Activated gamma-delta T cell treated with Interleukin-2 at 50 U/mL for 16 hours (primary cell): ENCODE measurements at regions not wholly inside any gene's neighbourhood (a gene's known extent, or its start where the extent isn't known, plus 50 kb on each side); places are given as distances from the start of the nearest gene placed in this dataset.
"Not testable (repeated sequence)": the region's sequence is repeated elsewhere in the genome, so short reads cannot be mapped to it uniquely, and the experiment has no call there.

Source experiments
- DNase-seq: peaks from one replicate; pipeline ENCODE4 v3.0.0-alpha.2; 2020

- DNase-seq = no peak
Observed at GRCh38 chr9:81424431-81424830, 264.9 kb downstream of the TLE1 start.

DNA sequence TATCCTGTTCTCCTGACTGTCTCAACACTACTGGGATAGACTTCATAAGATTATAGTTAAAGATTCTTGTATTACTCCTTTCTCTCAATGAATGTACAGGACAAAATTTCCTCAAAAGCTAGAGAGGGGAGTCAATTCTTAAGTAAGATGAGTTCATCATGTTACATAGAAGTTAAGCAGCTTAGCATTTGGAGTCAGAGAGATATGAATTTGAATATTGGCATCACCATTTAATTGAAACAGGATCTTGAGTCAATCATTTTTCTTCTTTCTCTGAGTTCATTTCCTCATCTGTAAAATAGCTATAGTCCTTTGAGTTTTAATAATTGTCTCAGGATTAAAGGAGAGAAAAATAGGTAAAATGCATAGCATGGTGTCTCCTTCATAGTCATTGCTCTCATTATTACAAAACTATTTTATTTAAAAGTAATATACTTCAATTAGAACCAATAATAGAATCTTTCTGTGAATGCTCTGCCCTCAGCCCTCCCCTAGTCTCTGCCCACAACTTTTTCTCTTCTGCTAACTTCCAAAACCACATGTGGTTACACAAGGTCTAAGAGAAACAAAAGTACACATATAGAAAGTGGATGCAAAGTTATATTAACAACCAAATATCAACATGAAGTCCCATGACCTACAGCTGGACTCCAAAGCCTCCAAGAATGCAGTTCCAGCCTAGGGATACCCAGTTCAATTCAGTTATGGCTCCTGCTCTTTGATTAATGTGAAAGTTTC, 265.6 kb downstream of the TLE1 start:
- no peak for DNase-seq

- not testable (repeated sequence) for DNase-seq
Observed at GRCh38 chr9:81421090-81421489, 268.3 kb downstream of the TLE1 start.

DNA sequence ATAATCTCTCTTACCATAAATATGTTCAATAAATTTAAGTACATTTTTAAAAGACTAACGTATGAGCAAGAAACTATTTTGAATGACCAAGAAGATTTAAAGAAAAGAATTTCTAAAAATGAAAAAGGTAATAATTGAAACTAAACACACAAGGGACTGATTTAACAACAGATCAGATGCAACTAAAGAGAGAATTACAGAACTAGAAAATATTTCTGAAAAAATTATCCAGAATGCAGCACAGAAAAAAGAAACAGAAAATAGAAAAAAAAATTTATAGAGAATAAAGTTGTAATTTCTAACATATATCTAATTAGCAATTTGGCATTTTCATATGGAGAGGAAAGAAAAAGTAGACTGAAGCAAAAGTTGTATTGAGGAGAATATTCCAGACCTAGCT, 269.3 kb downstream of the TLE1 start:
- no peak for DNase-seq

- no peak for DNase-seq
Observed at GRCh38 chr9:81417941-81418340, 271.4 kb downstream of the TLE1 start.

- no peak for DNase-seq
Observed at GRCh38 chr9:81417299-81417675, 272.1 kb downstream of the TLE1 start.

DNA sequence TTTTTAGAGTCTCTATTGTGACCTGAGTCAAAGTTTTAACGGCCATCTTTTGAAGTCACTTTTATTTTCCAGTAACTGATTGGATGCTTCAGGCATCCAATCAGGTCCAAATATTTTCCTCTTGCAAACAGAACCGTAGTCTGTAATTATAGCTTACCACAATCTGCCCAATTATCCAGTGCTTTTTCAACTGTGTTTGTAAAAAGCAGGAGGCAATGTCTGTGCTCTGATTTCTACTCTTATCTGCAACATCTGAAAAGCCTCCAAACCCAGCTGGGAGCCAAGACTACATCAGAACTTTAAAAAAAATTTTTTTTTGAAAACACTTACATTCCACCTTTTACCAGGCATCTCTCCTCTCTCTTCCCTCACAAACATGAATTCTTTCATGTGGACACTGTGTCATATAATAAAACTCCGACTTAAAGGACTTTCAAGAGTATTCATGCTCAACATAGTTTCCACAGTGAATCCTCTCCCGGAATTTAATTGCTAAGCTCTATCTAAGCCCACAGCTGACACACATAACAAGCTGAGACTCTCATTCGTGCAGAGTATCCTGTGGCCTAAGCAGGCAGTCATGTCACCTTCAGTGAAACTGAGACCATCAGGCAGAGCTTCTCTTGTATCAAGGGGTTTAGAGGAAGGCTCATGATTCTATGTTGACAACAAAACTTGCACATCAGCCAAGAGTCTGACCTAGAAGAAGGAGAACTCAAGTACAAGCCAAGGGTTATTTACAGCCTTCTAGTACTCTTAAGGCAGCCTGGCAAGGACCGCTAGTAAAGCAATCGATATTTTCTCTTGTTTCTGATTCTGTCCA, 272.7 kb downstream of the TLE1 start:
- DNase-seq = no peak

GRCh38 chr9:81414836-81415235, 274.5 kb downstream of the TLE1 start:
- DNase-seq = no peak

GRCh38 chr9:81411961-81412360, 277.4 kb downstream of the TLE1 start:
- no peak for DNase-seq

DNA sequence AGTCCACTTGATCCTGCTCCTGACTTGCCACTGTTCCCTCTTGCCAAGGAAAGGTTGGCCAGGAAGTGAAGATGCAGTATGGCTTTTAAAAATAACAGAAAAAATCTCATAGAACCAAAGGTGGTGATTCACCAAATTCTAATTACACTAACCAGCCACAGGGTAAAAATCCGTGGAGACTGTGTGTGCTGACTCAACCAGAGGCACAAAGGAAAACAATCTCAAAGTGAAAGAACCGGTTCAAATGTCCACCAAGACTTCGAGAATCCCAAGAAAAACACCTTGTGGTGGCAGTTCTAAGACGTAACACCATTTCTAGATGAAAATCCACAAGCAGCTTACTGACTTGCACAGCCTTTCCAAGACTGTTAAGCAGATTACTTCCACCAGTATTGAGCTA, 279.1 kb downstream of the TLE1 start:
- DNase-seq = no peak

DNA sequence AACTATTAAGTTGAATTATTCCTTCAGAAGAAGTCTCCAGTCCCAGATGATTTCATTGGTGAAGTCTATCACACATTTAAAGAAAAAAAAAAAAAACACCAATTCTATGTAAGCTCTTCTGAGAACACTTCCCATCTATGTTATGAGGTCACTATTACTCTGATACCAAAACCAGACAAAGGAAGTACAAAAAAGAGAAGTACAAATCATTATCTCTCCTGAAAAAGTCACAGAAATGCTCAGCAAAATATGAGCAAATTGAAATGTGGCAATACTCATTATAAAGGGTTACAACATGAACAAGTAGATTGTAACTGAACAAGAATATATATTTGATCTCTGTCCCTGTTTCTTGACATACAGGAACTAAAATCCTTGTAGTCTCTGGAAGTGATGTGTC, 280.4 kb downstream of the TLE1 start:
- DNase-seq = no peak

DNA sequence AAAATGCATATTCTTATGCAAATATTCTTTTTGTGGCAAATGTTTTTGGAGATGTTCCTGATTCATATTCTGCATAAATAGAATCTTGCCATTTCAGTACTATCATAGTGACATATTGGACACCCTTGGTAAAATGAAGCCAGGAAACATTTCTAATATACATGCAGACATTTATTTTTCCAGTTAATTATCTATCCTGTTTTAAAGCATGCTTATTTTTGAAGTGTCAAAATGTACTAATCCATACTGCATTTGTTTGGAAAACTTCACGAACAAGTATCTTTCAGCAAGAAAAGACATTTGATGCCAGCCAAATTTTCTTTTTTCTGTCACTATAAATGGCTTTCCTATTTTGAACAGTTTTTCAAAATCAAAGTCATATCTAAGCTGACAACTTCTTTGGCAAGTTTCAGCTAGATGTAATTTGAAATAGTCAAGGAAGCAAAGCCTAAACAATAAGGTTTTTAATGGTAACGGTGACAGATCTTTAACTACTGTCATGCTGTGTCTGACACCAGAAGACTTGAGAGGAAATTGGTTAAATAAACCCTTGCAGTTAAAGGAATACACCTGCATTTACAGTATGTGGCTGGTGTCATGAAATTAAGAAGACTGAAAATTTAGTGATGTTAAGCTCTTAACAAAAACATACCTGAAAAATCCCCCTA, 284.3 kb downstream of the TLE1 start:
- no peak for DNase-seq

- DNase-seq = no peak
Observed at GRCh38 chr9:81397481-81398381, 291.6 kb downstream of the TLE1 start.

GRCh38 chr9:81396528-81396927, 292.8 kb downstream of the TLE1 start:
- no peak for DNase-seq

GRCh38 chr9:81395676-81396054, 293.7 kb downstream of the TLE1 start:
- no peak for DNase-seq

DNA sequence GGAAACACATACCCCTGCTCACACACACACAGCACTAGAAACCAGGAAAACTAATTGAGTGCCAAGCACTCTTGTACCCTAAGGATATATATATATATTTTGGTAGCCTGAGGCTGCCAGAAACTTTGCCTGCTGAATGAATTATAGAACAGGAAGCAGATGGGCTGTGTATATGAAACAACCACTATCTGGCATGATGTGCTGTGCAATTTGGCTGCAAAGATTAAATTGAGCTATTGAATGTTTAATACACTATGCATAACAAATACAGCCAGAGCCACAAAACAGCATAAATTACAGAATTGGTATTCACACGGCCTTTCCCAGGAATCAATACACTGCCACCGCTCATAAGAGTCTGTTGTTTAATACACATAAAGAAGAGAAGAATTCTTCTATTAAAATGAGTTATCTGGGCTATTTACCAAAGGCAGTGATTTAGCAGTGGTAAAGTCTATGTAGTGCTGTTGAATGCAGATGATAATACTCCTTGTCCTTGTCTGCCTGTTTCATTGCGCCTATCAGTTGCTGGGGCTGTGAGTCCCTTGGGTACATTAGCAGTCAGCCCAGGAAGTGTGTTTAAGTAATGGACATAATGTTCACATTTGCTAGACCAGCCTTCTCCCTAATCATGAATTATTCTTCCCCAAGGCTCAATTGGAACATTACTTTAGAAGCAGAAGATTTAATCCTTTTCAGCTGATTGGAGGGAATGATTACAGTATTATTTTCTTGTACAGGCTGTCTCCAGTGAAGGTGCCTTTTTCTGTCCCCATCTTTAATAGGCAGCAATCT, 294.3 kb downstream of the TLE1 start:
- DNase-seq = no peak

GRCh38 chr9:81393985-81394811, 295.1 kb downstream of the TLE1 start:
- no peak for DNase-seq

DNA sequence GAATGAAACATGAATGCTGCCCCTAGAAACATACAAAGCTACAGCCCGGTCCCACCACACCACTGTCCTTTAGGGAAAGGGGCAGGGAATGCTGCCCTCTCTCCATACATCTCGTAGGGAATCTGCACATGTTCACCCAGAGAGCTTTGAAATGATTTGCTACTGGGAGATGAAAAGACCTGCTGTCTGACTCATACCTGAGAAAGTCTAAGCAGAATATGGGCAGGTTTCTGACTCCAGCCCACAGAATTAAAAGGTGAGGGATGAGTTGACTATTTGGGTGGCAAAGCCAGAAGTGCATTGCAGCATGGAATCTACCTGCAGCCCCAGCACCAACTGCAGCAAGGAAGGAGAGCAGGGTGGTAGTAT, 297.9 kb downstream of the TLE1 start:
- no peak for DNase-seq

GRCh38 chr9:81390792-81391456, 298.4 kb downstream of the TLE1 start:
- DNase-seq = no peak

- DNase-seq = no peak
Observed at GRCh38 chr9:81389569-81389993, 299.8 kb downstream of the TLE1 start.

DNA sequence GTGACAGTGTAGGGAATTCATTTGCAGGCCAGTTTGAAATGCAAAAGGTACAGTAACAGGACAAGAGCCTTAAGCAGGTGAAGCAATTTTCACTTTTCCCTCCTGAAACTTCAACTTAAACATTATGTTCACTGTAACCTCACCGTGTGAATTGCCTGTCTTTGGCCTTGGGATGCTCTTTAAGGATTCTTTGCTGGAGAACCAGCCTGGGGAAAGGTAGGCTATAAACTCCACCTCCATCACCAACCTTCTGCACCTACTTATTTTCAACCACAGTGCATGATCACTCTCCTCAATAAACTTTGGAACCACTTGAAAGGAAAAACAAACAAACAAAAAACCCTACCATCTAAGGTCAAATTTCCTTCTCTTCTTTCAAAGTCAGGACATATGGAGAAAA, 300.5 kb downstream of the TLE1 start:
- no peak for DNase-seq
